ENCODE measurements at regions not wholly inside any gene's neighbourhood (a gene's known extent, or its start where the extent isn't known, plus 50 kb on each side); places are given as distances from the start of the nearest gene placed in this dataset.

- Histone ChIP-seq H3K4me1 (ENCODE audit: control insufficient read depth in 2 of 3, insufficient read depth in 2 of 3, low read depth in 1 of 3, low read length in 3 of 3) (no peaks in the 10 kb centered on the region), H3K27ac (ENCODE audit: low read depth in 2 of 2, low read length in 2 of 2) (no peak overlapping the region), H3K9me3 (ENCODE audit: control insufficient read depth in 2 of 3, insufficient read depth in 1 of 3, low read length in 3 of 3) (no peaks in the 10 kb centered on the region), H3K9ac (ENCODE audit: low read length in 3 of 3) (no peak overlapping the region), H3K27me3 (ENCODE audit: control insufficient read depth, insufficient read depth, low read length) (no peaks in the 10 kb centered on the region), H3K36me3 (ENCODE audit: control insufficient read depth in 2 of 3, insufficient read depth in 3 of 3, low read length in 3 of 3) (no peaks in the 10 kb centered on the region), H3K4me3 (ENCODE audit: low read length in 3 of 3) (no peak overlapping the region)
- FAIRE-seq (no peak), DNase-seq (no peak)
- TF ChIP-seq CTCF (IDR thresholded peaks at IDR 0.05; ENCODE audit: borderline replicate concordance, extremely low read depth, insufficient read depth), result no peak
- intact Hi-C loops (cut with DNase I), result no loop called here
Measured at GRCh38 chr5:5772202-5772601, 349.7 kb downstream of the ICE1 start.

GRCh38 chr5:5770825-5771224 lies 348.3 kb downstream of the ICE1 start:
- no peak overlapping the region for H3K9ac ChIP-seq (ENCODE audit: low read length in 3 of 3)
- H3K4me1 ChIP-seq (ENCODE audit: control insufficient read depth in 2 of 3, insufficient read depth in 2 of 3, low read depth in 1 of 3, low read length in 3 of 3), result no peaks in the 10 kb centered on the region
- H3K9me3 ChIP-seq (ENCODE audit: control insufficient read depth in 2 of 3, insufficient read depth in 1 of 3, low read length in 3 of 3), result no peaks in the 10 kb centered on the region
- no peaks in the 10 kb centered on the region for H3K36me3 ChIP-seq (ENCODE audit: control insufficient read depth in 2 of 3, insufficient read depth in 3 of 3, low read length in 3 of 3)
- no peak overlapping the region for H3K4me3 ChIP-seq (ENCODE audit: low read length in 3 of 3)
- DNase-seq, result no peak
- intact Hi-C loops (cut with DNase I), result no loop called here
- H3K27ac ChIP-seq (ENCODE audit: low read depth in 2 of 2, low read length in 2 of 2), result no peak overlapping the region
- FAIRE-seq, result no peak
- no peak for TF ChIP-seq CTCF (IDR thresholded peaks at IDR 0.05; ENCODE audit: borderline replicate concordance, extremely low read depth, insufficient read depth)
- no peaks in the 10 kb centered on the region for H3K27me3 ChIP-seq (ENCODE audit: control insufficient read depth, insufficient read depth, low read length)

- no peak for DNase-seq
- no peak overlapping the region for H3K9ac ChIP-seq (ENCODE audit: low read length in 3 of 3)
- no peaks in the 10 kb centered on the region for H3K4me1 ChIP-seq (ENCODE audit: control insufficient read depth in 2 of 3, insufficient read depth in 2 of 3, low read depth in 1 of 3, low read length in 3 of 3)
- no peaks in the 10 kb centered on the region for H3K27me3 ChIP-seq (ENCODE audit: control insufficient read depth, insufficient read depth, low read length)
- no peak for TF ChIP-seq CTCF (IDR thresholded peaks at IDR 0.05; ENCODE audit: borderline replicate concordance, extremely low read depth, insufficient read depth)
- no peak for FAIRE-seq
- intact Hi-C loops (cut with DNase I), result no loop called here
- no peak overlapping the region for H3K4me3 ChIP-seq (ENCODE audit: low read length in 3 of 3)
- no peaks in the 10 kb centered on the region for H3K36me3 ChIP-seq (ENCODE audit: control insufficient read depth in 2 of 3, insufficient read depth in 3 of 3, low read length in 3 of 3)
- H3K9me3 ChIP-seq (ENCODE audit: control insufficient read depth in 2 of 3, insufficient read depth in 1 of 3, low read length in 3 of 3), result no peaks in the 10 kb centered on the region
- H3K27ac ChIP-seq (ENCODE audit: low read depth in 2 of 2, low read length in 2 of 2), result no peak overlapping the region
Measured at GRCh38 chr5:5767286-5767928, 344.9 kb downstream of the ICE1 start.
